ENCODE measurements at regions not wholly inside any gene's neighbourhood (a gene's known extent, or its start where the extent isn't known, plus 50 kb on each side); places are given as distances from the start of the nearest gene placed in this dataset.

DNA sequence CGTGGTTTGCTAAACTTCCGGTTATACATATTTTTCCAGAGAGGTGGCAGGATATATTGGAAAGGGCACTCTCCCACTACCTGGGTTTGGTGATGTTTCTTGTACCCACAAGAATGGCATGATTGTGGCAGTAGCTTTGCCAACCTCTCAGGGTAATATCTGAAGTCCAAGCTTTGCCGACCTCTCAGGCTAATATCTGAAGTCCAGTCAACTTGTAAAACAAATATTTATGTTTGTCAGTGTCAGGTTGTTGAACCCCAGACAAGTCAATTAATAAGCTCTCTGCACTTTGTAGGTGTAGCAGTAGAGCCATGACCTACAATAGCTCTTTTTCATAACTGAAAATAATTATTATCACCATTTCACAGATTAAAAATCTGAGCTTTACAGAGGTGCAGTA is 167.0 kb downstream of the POU4F1 start:
- no peak for DNase-seq (ENCODE audit: low read depth, low spot score)
- Histone ChIP-seq H3K4me3 (no peak overlapping the region), H3K9me3 (ENCODE audit: low read depth, low read length) (no peaks in the 10 kb centered on the region), H3K27ac (no peak overlapping the region), H3K36me3 (ENCODE audit: insufficient read depth, low read length) (no peaks in the 10 kb centered on the region), H3K9ac (ENCODE audit: insufficient read length) (no peak overlapping the region)
- no peak for TF ChIP-seq EZH2 (IDR thresholded peaks at IDR 0.05)
- TF ChIP-seq POLR2AphosphoS5 (IDR thresholded peaks at IDR 0.05; ENCODE audit: borderline replicate concordance, low read depth, low read length): no peak
- no peak for TF ChIP-seq FOXP2 (optimal IDR thresholded peaks at IDR 0.05; ENCODE audit: control extremely low read depth, extremely low read length, insufficient read depth)

DNA sequence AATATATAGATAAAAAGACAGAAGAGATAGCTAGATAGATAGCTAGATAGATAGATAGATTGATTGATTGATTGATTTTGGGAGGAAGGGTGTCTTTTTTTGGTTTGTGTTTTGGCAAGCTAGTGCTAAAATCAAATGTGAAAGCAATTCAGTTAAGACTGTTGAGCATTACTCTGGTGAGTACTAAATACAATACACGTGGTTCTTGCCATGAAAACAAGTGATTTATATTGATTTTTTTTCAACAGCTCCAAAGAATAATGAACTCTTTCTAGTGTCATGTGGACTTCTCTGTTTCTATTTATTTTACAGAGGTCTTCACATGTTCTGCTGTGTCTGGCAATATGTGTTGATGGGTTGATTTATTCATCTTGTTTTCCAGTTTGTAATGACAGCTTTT is 172.0 kb downstream of the POU4F1 start:
- Histone ChIP-seq H3K36me3 (ENCODE audit: insufficient read depth, low read length) (no peaks in the 10 kb centered on the region), H3K9me3 (ENCODE audit: low read depth, low read length) (no peaks in the 10 kb centered on the region), H3K9ac (ENCODE audit: insufficient read length) (no peak overlapping the region), H3K4me3 (no peak overlapping the region), H3K27ac (no peak overlapping the region)
- TF ChIP-seq POLR2AphosphoS5 (IDR thresholded peaks at IDR 0.05; ENCODE audit: borderline replicate concordance, low read depth, low read length): no peak
- no peak for TF ChIP-seq FOXP2 (optimal IDR thresholded peaks at IDR 0.05; ENCODE audit: control extremely low read depth, extremely low read length, insufficient read depth)
- no peak for TF ChIP-seq EZH2 (IDR thresholded peaks at IDR 0.05)
- no peak for DNase-seq (ENCODE audit: low read depth, low spot score)

DNA sequence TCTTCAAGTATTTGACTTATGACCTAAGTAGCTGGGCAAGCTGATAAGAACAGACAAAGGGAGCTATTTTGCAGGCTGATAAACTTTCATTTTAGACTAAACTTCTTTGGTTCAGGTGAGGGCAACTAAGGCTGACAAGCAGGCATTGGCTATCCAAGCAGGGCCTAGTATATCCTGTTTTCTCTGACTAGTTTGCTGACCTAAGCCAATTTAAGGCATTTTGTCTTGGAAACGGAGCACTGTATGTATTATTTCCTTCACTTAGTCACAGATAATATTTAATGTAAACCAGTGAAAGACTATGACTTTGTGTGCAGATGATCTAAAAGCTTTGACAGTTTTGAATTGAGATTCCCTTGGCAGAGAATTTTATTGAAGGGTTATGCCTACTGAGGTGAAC is 172.5 kb downstream of the POU4F1 start:
- TF ChIP-seq EZH2 (IDR thresholded peaks at IDR 0.05) (no peak), POLR2AphosphoS5 (IDR thresholded peaks at IDR 0.05; ENCODE audit: borderline replicate concordance, low read depth, low read length) (no peak), FOXP2 (optimal IDR thresholded peaks at IDR 0.05; ENCODE audit: control extremely low read depth, extremely low read length, insufficient read depth) (no peak)
- Histone ChIP-seq H3K9me3 (ENCODE audit: low read depth, low read length) (no peaks in the 10 kb centered on the region), H3K27ac (no peak overlapping the region), H3K4me3 (no peak overlapping the region), H3K9ac (ENCODE audit: insufficient read length) (no peak overlapping the region), H3K36me3 (ENCODE audit: insufficient read depth, low read length) (no peaks in the 10 kb centered on the region)
- no peak for DNase-seq (ENCODE audit: low read depth, low spot score)

DNA sequence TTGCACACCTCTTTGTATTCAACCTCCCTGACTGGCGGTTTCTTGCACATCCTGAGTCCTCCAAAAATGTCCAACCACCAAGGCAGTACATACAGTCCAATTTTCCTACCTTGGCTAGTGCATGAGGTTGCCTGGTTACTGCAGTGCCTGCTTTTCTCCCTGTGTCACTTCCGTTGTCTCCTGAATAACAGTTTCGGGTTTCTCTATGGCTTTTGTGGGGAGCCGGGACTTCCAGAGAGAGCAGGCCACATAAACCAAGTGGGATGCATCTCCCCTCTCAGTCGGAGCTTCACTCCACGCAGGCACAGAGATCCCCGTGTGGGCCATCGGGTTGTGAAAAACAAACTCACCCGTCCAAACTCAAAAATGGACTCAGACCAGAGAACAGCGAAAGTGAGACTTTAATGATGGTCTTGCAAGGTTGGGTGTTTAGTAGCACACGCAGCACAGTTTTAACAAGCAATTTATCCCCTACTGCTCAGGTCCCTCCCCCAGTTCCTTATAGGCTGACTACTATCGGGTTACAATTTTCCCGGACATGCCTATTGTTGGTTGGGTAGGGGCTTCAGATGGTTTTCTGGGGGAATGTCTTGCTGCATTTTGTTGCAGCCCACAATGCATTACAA is 173.1 kb downstream of the POU4F1 start:
- Histone ChIP-seq H3K4me3 (no peak overlapping the region), H3K9ac (ENCODE audit: insufficient read length) (no peak overlapping the region), H3K27ac (no peak overlapping the region)

DNA sequence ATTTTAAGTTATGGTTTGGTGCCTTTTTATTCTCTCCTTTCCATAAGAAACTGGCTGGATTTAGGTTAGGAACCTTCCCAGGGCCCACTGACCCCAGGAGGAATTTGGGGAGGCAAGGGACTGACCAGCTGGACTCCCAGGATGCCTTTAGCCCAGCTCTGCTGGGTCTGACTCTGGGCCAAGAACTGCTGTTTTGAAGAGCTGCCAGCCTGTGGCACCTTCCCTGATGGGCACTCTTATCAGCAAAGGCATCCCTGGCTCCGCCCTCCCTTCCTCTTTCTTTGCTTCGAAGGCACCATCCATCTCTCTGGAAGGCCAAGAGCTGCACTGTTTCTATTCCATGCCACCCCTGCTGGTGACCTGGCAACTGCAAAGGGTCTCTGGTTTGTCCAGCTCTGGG is 174.7 kb downstream of the POU4F1 start:
- H3K4me3 ChIP-seq: no peak overlapping the region
- no peak overlapping the region for H3K9ac ChIP-seq (ENCODE audit: insufficient read length)
- no peaks in the 10 kb centered on the region for H3K36me3 ChIP-seq (ENCODE audit: insufficient read depth, low read length)
- H3K9me3 ChIP-seq (ENCODE audit: low read depth, low read length): no peaks in the 10 kb centered on the region
- DNase-seq (ENCODE audit: low read depth, low spot score): no peak
- H3K27ac ChIP-seq: no peak overlapping the region
- no peak for TF ChIP-seq POLR2AphosphoS5 (IDR thresholded peaks at IDR 0.05; ENCODE audit: borderline replicate concordance, low read depth, low read length)
- no peak for TF ChIP-seq EZH2 (IDR thresholded peaks at IDR 0.05)
- TF ChIP-seq FOXP2 (optimal IDR thresholded peaks at IDR 0.05; ENCODE audit: control extremely low read depth, extremely low read length, insufficient read depth): no peak

More for the DNA sequence above, 173.1 kb downstream of the POU4F1 start:
- Histone ChIP-seq H3K9me3 (ENCODE audit: low read depth, low read length) (no peaks in the 10 kb centered on the region), H3K36me3 (ENCODE audit: insufficient read depth, low read length) (no peaks in the 10 kb centered on the region)
- TF ChIP-seq FOXP2 (optimal IDR thresholded peaks at IDR 0.05; ENCODE audit: control extremely low read depth, extremely low read length, insufficient read depth) (no peak), POLR2AphosphoS5 (IDR thresholded peaks at IDR 0.05; ENCODE audit: borderline replicate concordance, low read depth, low read length) (no peak), EZH2 (IDR thresholded peaks at IDR 0.05) (no peak)
- no peak for DNase-seq (ENCODE audit: low read depth, low spot score)

DNA sequence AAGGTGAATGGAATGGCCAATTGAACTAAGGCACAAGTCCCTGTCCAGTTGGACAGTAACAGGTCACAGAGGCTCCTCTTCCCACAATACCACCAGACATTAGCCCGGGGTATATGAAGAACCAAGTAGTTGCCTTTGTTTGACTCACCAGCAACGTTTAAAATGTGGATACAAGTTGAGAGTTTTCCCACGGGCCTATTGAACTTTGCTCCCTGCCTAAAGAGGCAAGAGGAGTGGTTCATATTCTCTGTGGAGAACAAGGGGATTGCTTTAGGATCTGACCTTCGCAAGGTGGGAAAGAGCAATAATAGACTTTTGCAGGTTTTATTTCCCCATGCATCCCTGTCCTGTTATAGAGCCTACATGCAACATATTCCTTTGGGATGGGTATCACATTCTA is 177.2 kb downstream of the POU4F1 start:
- no peak for DNase-seq (ENCODE audit: low read depth, low spot score)
- no peaks in the 10 kb centered on the region for H3K36me3 ChIP-seq (ENCODE audit: insufficient read depth, low read length)
- H3K27ac ChIP-seq: no peak overlapping the region
- H3K9me3 ChIP-seq (ENCODE audit: low read depth, low read length): no peaks in the 10 kb centered on the region
- TF ChIP-seq POLR2AphosphoS5 (IDR thresholded peaks at IDR 0.05; ENCODE audit: borderline replicate concordance, low read depth, low read length): no peak
- TF ChIP-seq EZH2 (IDR thresholded peaks at IDR 0.05): no peak
- no peak for TF ChIP-seq FOXP2 (optimal IDR thresholded peaks at IDR 0.05; ENCODE audit: control extremely low read depth, extremely low read length, insufficient read depth)
- H3K4me3 ChIP-seq: no peak overlapping the region
- no peak overlapping the region for H3K9ac ChIP-seq (ENCODE audit: insufficient read length)

DNA sequence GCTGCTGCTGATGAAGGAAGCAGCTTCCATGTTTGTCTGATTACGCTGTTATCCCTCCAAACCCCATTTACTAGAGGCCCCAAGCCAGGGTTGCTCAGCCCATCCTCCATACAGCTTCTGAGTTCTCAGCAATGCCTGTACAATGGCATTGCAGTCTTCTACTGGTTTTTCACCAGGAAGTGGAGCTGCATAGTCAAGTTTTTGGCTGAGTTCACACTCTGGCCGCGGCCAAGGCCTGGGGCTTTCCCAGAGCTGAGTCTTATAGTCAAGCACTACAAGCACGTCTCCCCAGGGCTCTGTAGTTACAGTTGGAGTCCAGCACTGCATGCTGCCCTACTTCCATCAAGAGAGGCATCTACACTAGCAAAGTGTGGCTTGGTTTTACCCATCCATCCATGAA is 182.5 kb downstream of the POU4F1 start:
- no peak overlapping the region for H3K9ac ChIP-seq (ENCODE audit: insufficient read length)
- H3K36me3 ChIP-seq (ENCODE audit: insufficient read depth, low read length): no peaks in the 10 kb centered on the region
- no peak overlapping the region for H3K4me3 ChIP-seq
- H3K9me3 ChIP-seq (ENCODE audit: low read depth, low read length): no peaks in the 10 kb centered on the region
- no peak for TF ChIP-seq FOXP2 (optimal IDR thresholded peaks at IDR 0.05; ENCODE audit: control extremely low read depth, extremely low read length, insufficient read depth)
- no peak for TF ChIP-seq EZH2 (IDR thresholded peaks at IDR 0.05)
- TF ChIP-seq POLR2AphosphoS5 (IDR thresholded peaks at IDR 0.05; ENCODE audit: borderline replicate concordance, low read depth, low read length): no peak
- no peak for DNase-seq (ENCODE audit: low read depth, low spot score)
- H3K27ac ChIP-seq: no peak overlapping the region

DNA sequence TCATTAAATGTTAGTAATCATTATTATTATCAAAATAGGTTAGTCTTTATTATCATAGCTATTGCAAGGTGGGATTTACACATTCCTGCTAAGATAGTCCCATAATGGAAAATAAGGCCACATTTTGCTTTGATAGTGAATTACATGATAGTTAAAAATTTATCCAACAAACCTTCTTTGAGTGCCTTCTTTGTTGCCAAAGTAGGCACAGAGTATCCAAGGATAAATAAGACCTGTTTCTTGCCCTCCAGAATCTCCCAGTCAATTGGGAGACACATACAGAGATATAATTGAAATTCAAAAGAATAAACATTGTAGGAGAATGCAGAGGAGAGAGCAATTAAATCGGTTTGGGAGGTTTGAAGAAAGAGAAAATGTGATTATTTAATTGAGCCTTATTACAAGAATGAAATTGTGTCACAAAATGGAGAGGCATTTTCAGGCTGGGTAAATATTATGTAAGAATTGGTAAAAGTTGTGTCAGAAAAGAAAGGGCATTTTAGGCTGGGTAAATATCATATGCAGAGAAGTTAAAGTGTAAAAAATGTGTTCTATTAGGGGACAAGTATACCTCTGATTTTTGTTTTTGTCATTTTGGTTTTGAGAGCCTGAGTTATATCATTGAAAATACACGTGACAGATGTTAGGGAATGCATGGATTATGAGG is 189.3 kb downstream of the POU4F1 start:
- no peak overlapping the region for H3K4me3 ChIP-seq
- no peak for TF ChIP-seq FOXP2 (optimal IDR thresholded peaks at IDR 0.05; ENCODE audit: control extremely low read depth, extremely low read length, insufficient read depth)
- TF ChIP-seq POLR2AphosphoS5 (IDR thresholded peaks at IDR 0.05; ENCODE audit: borderline replicate concordance, low read depth, low read length): no peak
- no peak for TF ChIP-seq EZH2 (IDR thresholded peaks at IDR 0.05)
- H3K36me3 ChIP-seq (ENCODE audit: insufficient read depth, low read length): no peaks in the 10 kb centered on the region
- no peaks in the 10 kb centered on the region for H3K9me3 ChIP-seq (ENCODE audit: low read depth, low read length)
- DNase-seq (ENCODE audit: low read depth, low spot score): no peak
- H3K27ac ChIP-seq: no peak overlapping the region
- no peak overlapping the region for H3K9ac ChIP-seq (ENCODE audit: insufficient read length)
